SIG-M5 treated with dmso at 0.1 percent for 504 hours (cell line): ENCODE measurements at regions not wholly inside any gene's neighbourhood (a gene's known extent, or its start where the extent isn't known, plus 50 kb on each side); places are given as distances from the start of the nearest gene placed in this dataset.

Experiments
- DNase-seq: peaks from one replicate; lab custom pipeline; 2025; ENCODE audit not compliant: unreplicated experiment; lab: John Stamatoyannopoulos, UW

- DNase-seq, result no peak
These were observed 121.9 kb upstream of the LGALSL start for GRCh38 chr2:64331849-64332699.

- no peak for DNase-seq
These were observed 117.8 kb upstream of the LGALSL start for GRCh38 chr2:64336171-64336570.

- DNase-seq, result no peak
These were observed 116.6 kb upstream of the LGALSL start for GRCh38 chr2:64337314-64337713.

GRCh38 chr2:64338108-64338507 lies 115.9 kb upstream of the LGALSL start:
- DNase-seq, result no peak

- no peak for DNase-seq
These were observed 115.0 kb upstream of the LGALSL start for GRCh38 chr2:64338910-64339500.

GRCh38 chr2:64341461-64341860 lies 112.5 kb upstream of the LGALSL start:
- DNase-seq, result no peak

GRCh38 chr2:64342195-64343099 lies 111.5 kb upstream of the LGALSL start:
- DNase-seq, result no peak

GRCh38 chr2:64344999-64345576 lies 108.9 kb upstream of the LGALSL start:
- DNase-seq, result no peak

GRCh38 chr2:64345998-64346397 lies 108.0 kb upstream of the LGALSL start:
- DNase-seq, result no peak

GRCh38 chr2:64348386-64349130 lies 105.4 kb upstream of the LGALSL start:
- no peak for DNase-seq

- no peak for DNase-seq
These were observed 104.8 kb upstream of the LGALSL start for GRCh38 chr2:64349131-64349530.

GRCh38 chr2:64350996-64351395 lies 103.0 kb upstream of the LGALSL start:
- no peak for DNase-seq

GRCh38 chr2:64352292-64352691 lies 101.7 kb upstream of the LGALSL start:
- DNase-seq, result peak; percentile 20

GRCh38 chr2:64354857-64355680 lies 98.9 kb upstream of the LGALSL start:
- DNase-seq, result no peak

GRCh38 chr2:64356906-64357305 lies 97.1 kb upstream of the LGALSL start:
- no peak for DNase-seq

- no peak for DNase-seq
These were observed 94.6 kb upstream of the LGALSL start for GRCh38 chr2:64359171-64359891.

GRCh38 chr2:64359892-64360657 lies 93.9 kb upstream of the LGALSL start:
- DNase-seq, result no peak
